ENCODE measurements at regions not wholly inside any gene's neighbourhood (a gene's known extent, or its start where the extent isn't known, plus 50 kb on each side); places are given as distances from the start of the nearest gene placed in this dataset.

GRCh38 chr6:147759093-147759492, 250.6 kb downstream of the SAMD5 start:
- no peak for DNase-seq (ENCODE audit: low read depth in 1 of 2, low spot score in 1 of 2)
- no peaks in the 10 kb centered on the region for H3K27me3 ChIP-seq
- H3K27ac ChIP-seq, result no peak overlapping the region
- no peak for TF ChIP-seq CTCF (IDR thresholded peaks at IDR 0.05; ENCODE audit: low read depth, low read length)
- no peaks in the 10 kb centered on the region for H3K9me3 ChIP-seq (ENCODE audit: low read depth)
- H3K36me3 ChIP-seq, result no peaks in the 10 kb centered on the region
- no peak overlapping the region for H3K4me3 ChIP-seq
- no peaks in the 10 kb centered on the region for H3K4me1 ChIP-seq (ENCODE audit: low read depth)

GRCh38 chr6:147759536-147759935, 251.0 kb downstream of the SAMD5 start:
- no peaks in the 10 kb centered on the region for H3K36me3 ChIP-seq
- no peak for TF ChIP-seq CTCF (IDR thresholded peaks at IDR 0.05; ENCODE audit: low read depth, low read length)

GRCh38 chr6:147765541-147765940, 257.1 kb downstream of the SAMD5 start:
- H3K27me3 ChIP-seq, result no peaks in the 10 kb centered on the region
- DNase-seq (ENCODE audit: low read depth in 1 of 2, low spot score in 1 of 2), result no peak
- no peak overlapping the region for H3K4me3 ChIP-seq
- no peaks in the 10 kb centered on the region for H3K36me3 ChIP-seq
- H3K9me3 ChIP-seq (ENCODE audit: low read depth), result no peaks in the 10 kb centered on the region
- no peaks in the 10 kb centered on the region for H3K4me1 ChIP-seq (ENCODE audit: low read depth)
- no peak for TF ChIP-seq CTCF (IDR thresholded peaks at IDR 0.05; ENCODE audit: low read depth, low read length)
- H3K27ac ChIP-seq, result no peak overlapping the region

More at GRCh38 chr6:147759536-147759935, 251.0 kb downstream of the SAMD5 start:
- H3K9me3 ChIP-seq (ENCODE audit: low read depth), result no peaks in the 10 kb centered on the region
- no peak overlapping the region for H3K27ac ChIP-seq
- H3K4me1 ChIP-seq (ENCODE audit: low read depth), result no peaks in the 10 kb centered on the region
- H3K27me3 ChIP-seq, result no peaks in the 10 kb centered on the region
- no peak overlapping the region for H3K4me3 ChIP-seq
- DNase-seq (ENCODE audit: low read depth in 1 of 2, low spot score in 1 of 2), result no peak

- no peak for DNase-seq (ENCODE audit: low read depth in 1 of 2, low spot score in 1 of 2)
- no peaks in the 10 kb centered on the region for H3K27me3 ChIP-seq
- TF ChIP-seq CTCF (IDR thresholded peaks at IDR 0.05; ENCODE audit: low read depth, low read length), result no peak
- no peak overlapping the region for H3K27ac ChIP-seq
- H3K4me1 ChIP-seq (ENCODE audit: low read depth), result no peaks in the 10 kb centered on the region
- no peaks in the 10 kb centered on the region for H3K36me3 ChIP-seq
- H3K4me3 ChIP-seq, result no peak overlapping the region
- no peaks in the 10 kb centered on the region for H3K9me3 ChIP-seq (ENCODE audit: low read depth)
Observed at GRCh38 chr6:147768969-147769368, 260.5 kb downstream of the SAMD5 start.

- Histone ChIP-seq H3K36me3 (no peaks in the 10 kb centered on the region), H3K27me3 (no peaks in the 10 kb centered on the region), H3K9me3 (ENCODE audit: low read depth) (no peaks in the 10 kb centered on the region), H3K4me3 (no peak overlapping the region), H3K27ac (no peak overlapping the region), H3K4me1 (ENCODE audit: low read depth) (no peaks in the 10 kb centered on the region)
- no peak for DNase-seq (ENCODE audit: low read depth in 1 of 2, low spot score in 1 of 2)
- TF ChIP-seq CTCF (IDR thresholded peaks at IDR 0.05; ENCODE audit: low read depth, low read length), result no peak
Observed at GRCh38 chr6:147769496-147770087, 261.1 kb downstream of the SAMD5 start.

Data from cardiac muscle cell (in vitro differentiated cells and primary cell).